Parathyroid adenoma (tissue), 2 donors: ENCODE measurements at regions not wholly inside any gene's neighbourhood (a gene's known extent, or its start where the extent isn't known, plus 50 kb on each side); places are given as distances from the start of the nearest gene placed in this dataset.

Experiments used
- H2AFZ ChIP-seq: fragments of 300-600 bp; sonication (generic); one replicate; pipeline ENCODE4 v1.7.0; 2017; ENCODE audit warnings: antibody characterized with exemption, mild to moderate bottlenecking
- H3K27ac ChIP-seq: fragments of 300-600 bp; sonication (generic); one replicate; pipeline ENCODE4 v1.7.0; 2017
- H3K27me3 ChIP-seq: fragments of 300-600 bp; sonication (generic); one replicate; pipeline ENCODE4 v1.7.0; 2017; ENCODE audit warnings: low read length; ENCODE audit not compliant: control insufficient read depth, insufficient read depth
- H3K36me3 ChIP-seq: fragments of 300-600 bp; sonication (generic); one replicate; pipeline ENCODE4 v1.7.0; 2017; ENCODE audit warnings: low read length; ENCODE audit not compliant: control insufficient read depth, insufficient read depth
- H3K4me1 ChIP-seq: fragments of 300-600 bp; sonication (generic); one replicate; pipeline ENCODE4 v1.7.0; 2017; ENCODE audit warnings: control low read depth
- H3K4me2 ChIP-seq: fragments of 300-600 bp; sonication (generic); one replicate; pipeline ENCODE4 v1.7.0; 2017; ENCODE audit warnings: low read length
- H3K4me3 ChIP-seq: fragments of 300-600 bp; sonication (generic); one replicate; pipeline ENCODE4 v1.7.0; 2017; ENCODE audit warnings: low read depth, low read length
- H3K79me2 ChIP-seq: fragments of 300-600 bp; sonication (generic); one replicate; pipeline ENCODE4 v1.7.0; 2017; ENCODE audit warnings: control low read depth
- H3K9ac ChIP-seq: fragments of 300-600 bp; sonication (generic); one replicate; pipeline ENCODE4 v1.7.0; 2017; ENCODE audit warnings: mild to moderate bottlenecking
- H3K9me3 ChIP-seq: fragments of 300-600 bp; sonication (generic); one replicate; pipeline ENCODE4 v1.7.0; 2017; ENCODE audit warnings: low read length; ENCODE audit not compliant: control insufficient read depth
- CTCF ChIP-seq: fragments of 300-600 bp; sonication (generic); IDR thresholded peaks from one replicate; pipeline ENCODE4 v1.7.0; 2017; ENCODE audit warnings: antibody characterized with exemption, mild to moderate bottlenecking
- donor health status: primary hyperparathyroidism.

DNA sequence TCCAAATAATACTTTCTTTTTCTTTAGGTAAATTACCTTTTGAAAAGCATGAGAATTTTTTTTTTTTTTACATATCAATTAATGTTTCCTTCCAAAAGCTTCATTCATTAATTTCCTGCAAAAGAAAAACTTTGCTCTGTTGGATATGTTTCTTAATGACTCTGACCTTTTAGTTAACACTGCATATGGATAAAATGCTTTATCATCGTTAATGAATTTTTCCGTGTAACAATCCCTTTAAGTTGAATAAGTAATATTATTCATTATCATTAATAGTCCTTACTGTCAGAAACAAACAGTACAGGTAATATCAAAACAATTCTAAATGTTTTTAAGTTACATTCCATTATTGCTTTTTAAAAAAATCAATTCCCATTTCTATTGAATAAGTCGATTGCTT, 345.1 kb downstream of the SAMD5 start:
- Histone ChIP-seq H3K27me3 (no peaks in the 10 kb centered on the region), H3K79me2 (no peaks in the 10 kb centered on the region), H3K4me3 (no peak overlapping the region), H3K4me1 (no peaks in the 10 kb centered on the region), H3K9me3 (no peaks in the 10 kb centered on the region), H3K27ac (no peak overlapping the region), H3K9ac (no peak overlapping the region), H3K36me3 (no peaks in the 10 kb centered on the region), H2AFZ (no peak overlapping the region), H3K4me2 (no peak overlapping the region)
- no peak for TF ChIP-seq CTCF

DNA sequence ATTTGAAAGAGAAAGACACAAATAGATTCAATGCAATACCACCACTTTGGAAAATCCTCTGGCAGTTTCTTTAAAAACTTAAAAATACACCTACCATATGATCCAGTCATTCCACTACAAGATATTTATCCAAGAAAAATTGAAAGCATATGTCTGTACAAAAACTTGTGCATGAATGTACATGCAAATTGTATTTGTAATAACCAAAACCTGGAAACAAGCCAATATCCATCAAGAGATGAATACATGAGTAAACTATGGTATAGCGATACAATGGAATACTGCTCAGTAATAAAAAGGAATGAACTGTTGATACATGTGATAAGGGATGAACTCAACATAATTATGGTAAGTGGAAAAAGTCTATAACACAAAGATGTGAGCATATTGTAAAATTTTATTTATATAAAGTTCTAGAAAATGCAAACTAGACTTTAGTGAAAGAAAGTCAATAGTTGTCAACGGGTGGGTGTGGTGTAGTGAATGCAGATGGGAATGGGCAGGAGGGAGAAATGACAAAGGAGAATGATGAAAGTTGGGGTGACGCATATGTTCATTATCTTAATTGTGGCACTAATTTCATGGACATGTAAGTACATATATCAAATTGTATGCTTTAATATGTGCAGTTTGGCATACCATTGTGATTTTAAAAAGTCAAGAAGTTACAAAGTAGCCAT, 347.5 kb downstream of the SAMD5 start:
- no peak overlapping the region for H3K4me2 ChIP-seq
- H2AFZ ChIP-seq: no peak overlapping the region
- no peak overlapping the region for H3K27ac ChIP-seq
- H3K9ac ChIP-seq: no peak overlapping the region
- no peaks in the 10 kb centered on the region for H3K79me2 ChIP-seq
- no peak for TF ChIP-seq CTCF
- no peaks in the 10 kb centered on the region for H3K27me3 ChIP-seq
- no peaks in the 10 kb centered on the region for H3K36me3 ChIP-seq
- no peaks in the 10 kb centered on the region for H3K4me1 ChIP-seq
- no peak overlapping the region for H3K4me3 ChIP-seq
- no peaks in the 10 kb centered on the region for H3K9me3 ChIP-seq

DNA sequence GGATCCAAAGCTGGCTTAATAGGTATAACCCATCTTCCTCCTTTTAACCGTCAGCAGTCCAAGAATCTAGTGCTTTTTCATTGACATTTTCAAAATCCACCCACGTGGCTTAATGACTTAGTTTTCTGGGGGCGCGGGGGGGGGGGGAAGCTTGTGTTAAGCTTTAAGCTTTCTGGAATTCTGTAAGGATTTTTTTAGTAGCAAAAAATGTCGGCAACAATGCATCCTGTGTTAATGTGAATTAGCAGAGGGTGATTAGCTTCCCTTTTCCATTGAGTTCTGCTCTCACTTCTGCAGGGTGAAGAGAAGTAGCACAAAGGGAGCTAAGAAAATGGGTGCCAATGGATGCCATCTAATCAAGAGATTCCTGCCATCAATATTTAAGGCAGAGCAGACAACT, 348.2 kb downstream of the SAMD5 start:
- Histone ChIP-seq H3K27ac (no peak overlapping the region), H2AFZ (no peak overlapping the region), H3K9me3 (no peaks in the 10 kb centered on the region), H3K4me2 (no peak overlapping the region), H3K4me3 (no peak overlapping the region), H3K79me2 (no peaks in the 10 kb centered on the region), H3K27me3 (no peaks in the 10 kb centered on the region), H3K36me3 (no peaks in the 10 kb centered on the region), H3K4me1 (no peaks in the 10 kb centered on the region), H3K9ac (no peak overlapping the region)
- no peak for TF ChIP-seq CTCF

GRCh38 chr6:147858421-147858820, 349.9 kb downstream of the SAMD5 start:
- H3K4me1 ChIP-seq: no peaks in the 10 kb centered on the region
- no peak for TF ChIP-seq CTCF
- no peak overlapping the region for H3K9ac ChIP-seq

DNA sequence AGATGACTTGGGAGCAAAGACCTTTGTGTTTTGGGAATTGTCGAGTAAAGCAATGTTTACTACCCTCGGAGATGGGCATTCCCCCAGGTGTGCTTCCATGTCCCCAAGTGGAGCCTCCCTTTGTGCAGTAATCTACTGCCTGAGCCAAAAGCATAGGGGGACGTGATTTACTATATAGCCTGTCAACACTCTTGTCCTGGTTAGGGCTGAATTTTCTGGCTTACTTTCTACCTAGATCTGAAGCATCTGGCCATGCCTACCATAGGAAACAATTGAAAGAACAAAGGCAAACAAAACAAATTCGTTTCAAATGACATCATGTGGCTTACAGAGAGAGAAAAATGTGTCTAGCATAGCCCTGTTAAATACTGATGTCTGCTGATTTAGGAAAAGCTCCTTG, 350.6 kb downstream of the SAMD5 start:
- Histone ChIP-seq H3K4me1 (no peaks in the 10 kb centered on the region), H3K36me3 (no peaks in the 10 kb centered on the region), H2AFZ (no peak overlapping the region), H3K9ac (no peak overlapping the region), H3K4me3 (no peak overlapping the region), H3K27ac (no peak overlapping the region), H3K27me3 (no peaks in the 10 kb centered on the region), H3K4me2 (no peak overlapping the region), H3K79me2 (no peaks in the 10 kb centered on the region), H3K9me3 (no peaks in the 10 kb centered on the region)
- no peak for TF ChIP-seq CTCF

More at GRCh38 chr6:147858421-147858820, 349.9 kb downstream of the SAMD5 start:
- no peak overlapping the region for H3K4me3 ChIP-seq
- H3K27me3 ChIP-seq: no peaks in the 10 kb centered on the region
- H2AFZ ChIP-seq: no peak overlapping the region
- H3K4me2 ChIP-seq: no peak overlapping the region
- no peaks in the 10 kb centered on the region for H3K36me3 ChIP-seq
- H3K27ac ChIP-seq: no peak overlapping the region
- H3K79me2 ChIP-seq: no peaks in the 10 kb centered on the region
- no peaks in the 10 kb centered on the region for H3K9me3 ChIP-seq
